Transverse colon (tissue), 4 donors: ENCODE measurements at regions not wholly inside any gene's neighbourhood (a gene's known extent, or its start where the extent isn't known, plus 50 kb on each side); places are given as distances from the start of the nearest gene placed in this dataset.
"Not testable (repeated sequence)": the region's sequence is repeated elsewhere in the genome, so short reads cannot be mapped to it uniquely, and the experiment has no call there.

ENCODE experiments used
- DNase-seq: peaks from one replicate; pipeline ENCODE4 v3.0.0-alpha.2; 2019
- H3K27ac ChIP-seq, 4 donors: fragments of 200-600 bp; sonication (generic); 2 replicates each; pipeline ENCODE4 v1.5.1; 2016 to 2018; ENCODE audit warnings: inconsistent platforms in 4 of 4
- H3K27me3 ChIP-seq: fragments of 200-600 bp; sonication (generic); 2 replicates; pipeline ENCODE4 v1.5.1; 2017; ENCODE audit warnings: inconsistent platforms
- H3K36me3 ChIP-seq, 4 donors: fragments of 200-600 bp; sonication (generic); 2 replicates each; pipeline ENCODE4 v1.5.1; 2017 to 2019; ENCODE audit warnings: inconsistent platforms in 4 of 4
- H3K4me1 ChIP-seq, 4 donors: fragments of 200-600 bp; sonication (generic); 2 replicates each; pipeline ENCODE4 v1.5.1; 2017 to 2020; ENCODE audit warnings: inconsistent platforms in 4 of 4
- H3K4me3 ChIP-seq, 4 donors: fragments of 200-600 bp; sonication (generic); 1 replicate in 1 of 4; 2 replicates in 3 of 4; pipeline versions ENCODE4 v1.5.1 to v1.6.1; 2017 to 2019; ENCODE audit warnings: inconsistent platforms in 4 of 4
- H3K9me3 ChIP-seq, 2 donors: fragments of 200-600 bp; sonication (generic); 2 replicates each; pipeline ENCODE4 v1.5.1; 2017 to 2019; ENCODE audit warnings: inconsistent platforms in 2 of 2
- EP300 ChIP-seq: sonication (generic); formaldehyde crosslinking; IDR thresholded peaks from one replicate; pipeline ENCODE4 v1.6.1; 2017; ENCODE audit warnings: antibody characterized with exemption, low read depth
- POLR2A ChIP-seq: fragments of 450-650 bp; IDR thresholded peaks from one replicate; pipeline ENCODE4 v1.6.1; 2016; ENCODE audit warnings: antibody characterized with exemption, mild to moderate bottlenecking, moderate library complexity
- POLR2AphosphoS5 ChIP-seq, 3 donors: sonication (generic); formaldehyde crosslinking; IDR thresholded peaks; one replicate each; pipeline ENCODE4 v1.6.1; 2016; ENCODE audit warnings: antibody characterized with exemption in 3 of 3
- WGBS, 2 donors: methylation state at CpG; one replicate each; pipeline ENCODE4 v1.1.5; 2018; ENCODE audit warnings: low coverage in 1 of 2; 5-methylcytosine and 5-hydroxymethylcytosine counted together
- in situ Hi-C, 4 donors: fragments of 200-750 bp; cut with MboI; loops; one replicate each; pipeline versions ENCODE4 v1.15.0 to v1.15.1; 2017; ENCODE audit warnings: low sequenced_read_pairs in 3 of 4, low pct_ligation_motif_present in 1 of 4, low pct_unique_long_range_greater_than_20kb in 1 of 4
- intact Hi-C: fragments of 100-400 bp; cut with DNase I; formaldehyde crosslinking; loops from one replicate; pipeline ENCODE4 v1.15.1; 2023; ENCODE audit warnings: low total_unique reads
- TF ChIP-seq, protein P1 (sequence below), 5 experiments: fragments of 200-600 bp in 3 of 5; fragments of 450-650 bp in 2 of 5; sonication (generic) in 3 of 5; IDR thresholded peaks; 1 replicate in 2 of 5; 2 replicates in 3 of 5; pipeline ENCODE4 v1.5.1; 2016 to 2017; ENCODE audit warnings: antibody characterized with exemption in 5 of 5, inconsistent platforms in 3 of 5, mild to moderate bottlenecking in 2 of 5, moderate library complexity in 1 of 5

GRCh38 chr14:86761611-86762010 lies 1231.4 kb downstream of the GALC start:
- H3K36me3 ChIP-seq = no peaks in the 10 kb centered on the region
- DNase-seq = no peak
- H3K27me3 ChIP-seq = no peaks in the 10 kb centered on the region
- H3K27ac ChIP-seq = no peak overlapping the region
- intact Hi-C loops = no loop called here
- WGBS, 2 donors = 73 to 78% methylated on average over 3 to 6 of the region's 6 CpGs
- H3K4me1 ChIP-seq = no peaks in the 10 kb centered on the region
- in situ Hi-C loops = no loop called here
- TF ChIP-seq POLR2A = no peak
- H3K9me3 ChIP-seq = no peaks in the 10 kb centered on the region
- H3K4me3 ChIP-seq = no peak overlapping the region

- Histone ChIP-seq H3K4me1 (no peaks in the 10 kb centered on the region), H3K27ac (no peak overlapping the region), H3K4me3 (no peak overlapping the region), H3K36me3 (no peaks in the 10 kb centered on the region), H3K27me3 (no peaks in the 10 kb centered on the region), H3K9me3 (no peaks in the 10 kb centered on the region)
- DNase-seq = no peak
- WGBS, 2 donors = 63 to 66% methylated on average over 7 of the region's 7 CpGs
- intact Hi-C loops (loop anchor here (5.0 kb wide), 1 partner anchor 574 kb away; no protein-coding TSS in a partner anchor), in situ Hi-C loops (no loop called here)
- TF ChIP-seq, protein P1, sequence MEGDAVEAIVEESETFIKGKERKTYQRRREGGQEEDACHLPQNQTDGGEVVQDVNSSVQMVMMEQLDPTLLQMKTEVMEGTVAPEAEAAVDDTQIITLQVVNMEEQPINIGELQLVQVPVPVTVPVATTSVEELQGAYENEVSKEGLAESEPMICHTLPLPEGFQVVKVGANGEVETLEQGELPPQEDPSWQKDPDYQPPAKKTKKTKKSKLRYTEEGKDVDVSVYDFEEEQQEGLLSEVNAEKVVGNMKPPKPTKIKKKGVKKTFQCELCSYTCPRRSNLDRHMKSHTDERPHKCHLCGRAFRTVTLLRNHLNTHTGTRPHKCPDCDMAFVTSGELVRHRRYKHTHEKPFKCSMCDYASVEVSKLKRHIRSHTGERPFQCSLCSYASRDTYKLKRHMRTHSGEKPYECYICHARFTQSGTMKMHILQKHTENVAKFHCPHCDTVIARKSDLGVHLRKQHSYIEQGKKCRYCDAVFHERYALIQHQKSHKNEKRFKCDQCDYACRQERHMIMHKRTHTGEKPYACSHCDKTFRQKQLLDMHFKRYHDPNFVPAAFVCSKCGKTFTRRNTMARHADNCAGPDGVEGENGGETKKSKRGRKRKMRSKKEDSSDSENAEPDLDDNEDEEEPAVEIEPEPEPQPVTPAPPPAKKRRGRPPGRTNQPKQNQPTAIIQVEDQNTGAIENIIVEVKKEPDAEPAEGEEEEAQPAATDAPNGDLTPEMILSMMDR (IDR thresholded peaks at IDR 0.05) = no peak
- TF ChIP-seq EP300 (no peak), POLR2A (no peak), POLR2AphosphoS5 (IDR thresholded peaks at IDR 0.05) (no peak)
These were observed 1226.7 kb downstream of the FLRT2 start for GRCh38 chr14:86756521-86757190.

GRCh38 chr14:86750488-86750887 lies 1220.5 kb downstream of the FLRT2 start:
- H3K9me3 ChIP-seq, H3K4me1 ChIP-seq, H3K27ac ChIP-seq, intact Hi-C loops, H3K27me3 ChIP-seq, DNase-seq, H3K36me3 ChIP-seq, H3K4me3 ChIP-seq, in situ Hi-C loops: not testable (repeated sequence)
- WGBS, 2 donors = 62% methylated on average over 4 of the region's 4 CpGs; no CpG with 5 or more reads in 1 of the 2 donors

DNA sequence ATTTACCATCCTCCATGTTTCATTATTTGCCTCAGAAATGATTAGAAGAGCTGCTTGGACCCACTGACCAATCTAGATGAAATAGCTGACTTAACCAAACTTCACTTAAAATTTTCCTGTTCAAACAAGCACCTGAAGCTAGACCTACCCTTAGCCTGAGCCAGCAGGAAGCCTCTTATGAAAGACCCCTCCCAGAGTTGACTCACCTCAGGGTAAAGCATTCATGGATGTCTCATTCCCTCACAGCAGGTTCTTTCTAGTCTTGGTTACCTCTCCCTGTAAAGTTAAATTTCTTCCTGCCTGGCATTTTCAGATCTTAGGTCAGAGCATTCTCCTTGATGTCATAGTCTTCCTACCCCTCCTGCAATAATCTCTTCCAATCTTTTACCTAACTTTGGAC lies 1209.8 kb downstream of the FLRT2 start:
- in situ Hi-C loops (no loop called here), intact Hi-C loops (no loop called here)
- DNase-seq = no peak
- Histone ChIP-seq H3K4me1 (no peaks in the 10 kb centered on the region), H3K27ac (no peak overlapping the region), H3K4me3 (no peak overlapping the region), H3K27me3 (no peaks in the 10 kb centered on the region), H3K36me3 (no peaks in the 10 kb centered on the region), H3K9me3 (no peaks in the 10 kb centered on the region)
- no peak for TF ChIP-seq EP300
- TF ChIP-seq, protein P1 (IDR thresholded peaks at IDR 0.05) = no peak
- TF ChIP-seq POLR2AphosphoS5 (IDR thresholded peaks at IDR 0.05) = no peak
- no peak for TF ChIP-seq POLR2A

GRCh38 chr14:86731427-86731826 lies 1201.5 kb downstream of the FLRT2 start:
- intact Hi-C loops, H3K36me3 ChIP-seq, H3K27me3 ChIP-seq, in situ Hi-C loops, DNase-seq, H3K27ac ChIP-seq, H3K4me1 ChIP-seq, H3K4me3 ChIP-seq, H3K9me3 ChIP-seq: not testable (repeated sequence)
- 63 to 83% methylated on average over 2 of the region's 2 CpGs for WGBS, 2 donors

GRCh38 chr14:86723254-86723624 lies 1193.3 kb downstream of the FLRT2 start:
- in situ Hi-C loops (no loop called here), intact Hi-C loops (no loop called here)
- H3K36me3 ChIP-seq = no peaks in the 10 kb centered on the region
- H3K27ac ChIP-seq = no peak overlapping the region
- no peaks in the 10 kb centered on the region for H3K27me3 ChIP-seq
- no peak for DNase-seq
- no peak overlapping the region for H3K4me3 ChIP-seq
- H3K9me3 ChIP-seq = no peaks in the 10 kb centered on the region
- H3K4me1 ChIP-seq = no peaks in the 10 kb centered on the region
- TF ChIP-seq POLR2AphosphoS5 (IDR thresholded peaks at IDR 0.05) (no peak), EP300 (no peak), POLR2A (no peak)
- TF ChIP-seq, protein P1 (IDR thresholded peaks at IDR 0.05) = no peak
